Ovary (tissue), 7 donors: ENCODE measurements at regions not wholly inside any gene's neighbourhood (a gene's known extent, or its start where the extent isn't known, plus 50 kb on each side); places are given as distances from the start of the nearest gene placed in this dataset.
A peak's percentile ranks its signal among the peaks of the same experiment; 100 is the strongest.

Experiments
- DNase-seq, 5 donors: peaks; one replicate each; pipeline ENCODE4 v3.0.0-alpha.2; 2019 to 2020
- H3K27ac ChIP-seq, 2 donors: fragments of 200-600 bp; one replicate each; pipeline versions ENCODE4 v1.5.1 to v1.8.0; 2019 to 2022
- H3K27me3 ChIP-seq: fragments of 200-600 bp; one replicate; pipeline ENCODE4 v1.8.0; 2022
- H3K36me3 ChIP-seq: fragments of 200-600 bp; sonication (generic); one replicate; pipeline ENCODE4 v1.5.1; 2019
- H3K4me1 ChIP-seq: one replicate; pipeline ENCODE4 v1.8.1; 2013; ENCODE audit warnings: mild to moderate bottlenecking, moderate library complexity; ENCODE audit not compliant: insufficient read depth
- H3K4me3 ChIP-seq: fragments of 200-600 bp; sonication (generic); one replicate; pipeline ENCODE4 v1.5.1; 2017
- H3K9me3 ChIP-seq, 2 donors: fragments of 200-600 bp in 1 of 2; sonication (generic) in 1 of 2; one replicate each; pipeline versions ENCODE4 v1.5.1 to v1.8.1; 2013 to 2019; ENCODE audit warnings: mild to moderate bottlenecking in 1 of 2, moderate library complexity in 1 of 2
- EP300 ChIP-seq: sonication (generic); formaldehyde crosslinking; IDR thresholded peaks from one replicate; pipeline ENCODE4 v1.6.1; 2017; ENCODE audit warnings: antibody characterized with exemption
- POLR2A ChIP-seq: fragments of 450-650 bp; IDR thresholded peaks from one replicate; pipeline ENCODE4 v1.6.1; 2017; ENCODE audit warnings: antibody characterized with exemption, mild to moderate bottlenecking, moderate library complexity
- WGBS, 3 donors: extraction: QIAGEN DNeasy Blood & Tissue Kit in 1 of 3; methylation state at CpG; one replicate each; pipeline versions ENCODE4 v1.1.5 to v1.1.7; 2013 to 2017; 5-methylcytosine and 5-hydroxymethylcytosine counted together
- intact Hi-C, 4 donors: fragments of 100-400 bp; cut with DNase I; formaldehyde crosslinking; loops; one replicate each; pipeline versions ENCODE4 v1.11.0 to v1.15.1; 2022 to 2023
- TF ChIP-seq, protein P1 (sequence below), 3 donors: fragments of 450-650 bp in 2 of 3; fragments of 200-600 bp in 1 of 3; IDR thresholded peaks; one replicate each; pipeline versions ENCODE4 v1.5.1 to v1.8.0; 2016 to 2022; ENCODE audit warnings: antibody characterized with exemption in 3 of 3, mild to moderate bottlenecking in 1 of 3
- donor health status: DM: no; HTN: no; CAD: no; lungs with moderate emphysema.
- donor health status: DM: no; HTN: no; CAD: no.
- donor health status: Bipolar disorder and iron deficiency.
- donor health status: DM: no; HTN: no; CAD: no.
- donor health status: DM: yes; HTN: yes; CAD: no.

DNA sequence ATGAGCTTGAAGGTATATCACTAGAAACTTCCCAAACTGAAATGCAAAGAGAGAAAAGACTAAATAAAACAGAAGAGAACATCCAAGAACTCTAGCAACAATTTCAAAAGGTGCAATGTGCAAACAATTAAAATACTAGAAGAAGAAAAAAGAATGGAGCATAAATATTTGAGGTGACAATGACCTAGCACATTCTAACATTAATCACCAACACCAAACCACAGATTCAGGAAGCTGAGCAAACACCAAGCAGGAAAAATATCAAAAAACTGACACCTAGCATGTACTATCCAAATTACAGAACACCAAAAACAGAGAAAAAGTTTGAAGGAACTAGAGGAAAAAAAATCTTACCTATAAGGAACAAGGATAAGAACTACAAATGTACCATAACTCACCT is 460.8 kb downstream of the IRS1 start:
- TF ChIP-seq EP300 (no peak), POLR2A (no peak)
- TF ChIP-seq, protein P1, sequence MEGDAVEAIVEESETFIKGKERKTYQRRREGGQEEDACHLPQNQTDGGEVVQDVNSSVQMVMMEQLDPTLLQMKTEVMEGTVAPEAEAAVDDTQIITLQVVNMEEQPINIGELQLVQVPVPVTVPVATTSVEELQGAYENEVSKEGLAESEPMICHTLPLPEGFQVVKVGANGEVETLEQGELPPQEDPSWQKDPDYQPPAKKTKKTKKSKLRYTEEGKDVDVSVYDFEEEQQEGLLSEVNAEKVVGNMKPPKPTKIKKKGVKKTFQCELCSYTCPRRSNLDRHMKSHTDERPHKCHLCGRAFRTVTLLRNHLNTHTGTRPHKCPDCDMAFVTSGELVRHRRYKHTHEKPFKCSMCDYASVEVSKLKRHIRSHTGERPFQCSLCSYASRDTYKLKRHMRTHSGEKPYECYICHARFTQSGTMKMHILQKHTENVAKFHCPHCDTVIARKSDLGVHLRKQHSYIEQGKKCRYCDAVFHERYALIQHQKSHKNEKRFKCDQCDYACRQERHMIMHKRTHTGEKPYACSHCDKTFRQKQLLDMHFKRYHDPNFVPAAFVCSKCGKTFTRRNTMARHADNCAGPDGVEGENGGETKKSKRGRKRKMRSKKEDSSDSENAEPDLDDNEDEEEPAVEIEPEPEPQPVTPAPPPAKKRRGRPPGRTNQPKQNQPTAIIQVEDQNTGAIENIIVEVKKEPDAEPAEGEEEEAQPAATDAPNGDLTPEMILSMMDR (IDR thresholded peaks at IDR 0.05), result no peak
- H3K9me3 ChIP-seq, result no peaks in the 10 kb centered on the region
- no peak overlapping the region for H3K4me3 ChIP-seq
- no peaks in the 10 kb centered on the region for H3K27me3 ChIP-seq
- intact Hi-C loops, result no loop called here
- peak overlapping the region in 1 of 2 donors; percentile 22 for H3K27ac ChIP-seq
- peaks cover 2% of the 10 kb centered on the region for H3K4me1 ChIP-seq
- no peaks in the 10 kb centered on the region for H3K36me3 ChIP-seq
- no peak for DNase-seq

DNA sequence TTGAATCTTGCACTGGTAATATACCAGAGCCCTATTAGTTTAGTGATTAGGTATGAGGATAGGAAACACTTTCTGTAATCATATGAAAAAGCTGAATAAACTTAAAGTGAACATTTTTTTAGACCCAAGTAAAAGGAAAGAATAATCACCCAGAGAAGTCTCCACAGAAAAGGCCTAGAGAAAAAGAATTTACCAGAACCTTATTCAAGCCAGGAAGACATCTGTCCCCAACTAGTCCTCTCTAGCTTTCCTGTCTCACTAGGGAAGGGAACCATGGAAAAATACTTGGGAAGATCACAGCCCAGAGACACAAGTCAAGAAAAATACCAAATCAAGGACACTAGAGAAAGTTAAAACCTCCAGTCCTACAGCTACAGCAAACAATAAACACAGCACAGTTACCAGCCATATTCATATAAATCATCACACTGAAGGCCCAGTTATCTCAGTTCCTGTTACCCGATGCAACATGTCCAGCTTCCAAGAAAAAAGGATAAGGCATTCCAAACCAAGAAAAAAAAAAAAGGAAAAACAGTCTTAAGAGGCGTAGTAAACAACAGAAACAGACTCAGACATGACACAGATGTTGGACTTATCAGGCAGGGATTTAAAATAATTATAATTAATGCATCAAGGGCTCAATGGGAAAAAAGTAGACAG is 461.5 kb downstream of the IRS1 start:
- H3K27me3 ChIP-seq, result no peaks in the 10 kb centered on the region
- no peak overlapping the region for H3K4me3 ChIP-seq
- H3K4me1 ChIP-seq, result peaks cover 2% of the 10 kb centered on the region
- TF ChIP-seq EP300 (no peak), POLR2A (no peak)
- TF ChIP-seq, protein P1 (IDR thresholded peaks at IDR 0.05), result no peak
- intact Hi-C loops, result no loop called here
- H3K9me3 ChIP-seq, result no peaks in the 10 kb centered on the region
- no peak for DNase-seq
- WGBS, 3 donors, result 7 to 9% (median 7%) methylated on average over 2 of the region's 2 CpGs
- H3K36me3 ChIP-seq, result no peaks in the 10 kb centered on the region
- peak overlapping the region in 1 of 2 donors; percentile 42 for H3K27ac ChIP-seq

DNA sequence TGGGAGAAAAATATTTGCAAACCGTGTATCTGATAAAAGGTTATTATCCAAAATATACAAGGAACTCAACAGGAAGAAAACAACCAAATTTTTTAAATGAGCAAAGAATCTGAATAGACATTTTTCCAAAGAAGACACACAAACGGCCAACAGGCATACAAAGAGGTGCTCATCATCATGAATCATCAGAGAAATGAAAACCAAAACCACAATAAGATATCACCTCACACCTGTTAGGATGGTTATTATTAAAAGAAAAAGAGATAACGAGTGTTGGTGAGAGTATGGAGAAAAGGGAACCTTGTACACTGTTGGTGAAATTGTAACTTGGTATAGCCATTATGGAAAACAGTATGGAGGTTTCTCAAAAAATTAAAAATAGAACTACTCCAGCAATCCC is 463.3 kb downstream of the IRS1 start:
- Histone ChIP-seq H3K4me1 (peaks cover 2% of the 10 kb centered on the region), H3K9me3 (no peaks in the 10 kb centered on the region), H3K36me3 (no peaks in the 10 kb centered on the region), H3K27ac (no peak overlapping the region), H3K4me3 (no peak overlapping the region), H3K27me3 (no peaks in the 10 kb centered on the region)
- intact Hi-C loops, result no loop called here
- no peak for DNase-seq
- WGBS, 3 donors, result 78 to 83% (median 78%) methylated on average over 3 of the region's 3 CpGs
- TF ChIP-seq EP300 (no peak), POLR2A (no peak)
- TF ChIP-seq, protein P1 (IDR thresholded peaks at IDR 0.05), result no peak

DNA sequence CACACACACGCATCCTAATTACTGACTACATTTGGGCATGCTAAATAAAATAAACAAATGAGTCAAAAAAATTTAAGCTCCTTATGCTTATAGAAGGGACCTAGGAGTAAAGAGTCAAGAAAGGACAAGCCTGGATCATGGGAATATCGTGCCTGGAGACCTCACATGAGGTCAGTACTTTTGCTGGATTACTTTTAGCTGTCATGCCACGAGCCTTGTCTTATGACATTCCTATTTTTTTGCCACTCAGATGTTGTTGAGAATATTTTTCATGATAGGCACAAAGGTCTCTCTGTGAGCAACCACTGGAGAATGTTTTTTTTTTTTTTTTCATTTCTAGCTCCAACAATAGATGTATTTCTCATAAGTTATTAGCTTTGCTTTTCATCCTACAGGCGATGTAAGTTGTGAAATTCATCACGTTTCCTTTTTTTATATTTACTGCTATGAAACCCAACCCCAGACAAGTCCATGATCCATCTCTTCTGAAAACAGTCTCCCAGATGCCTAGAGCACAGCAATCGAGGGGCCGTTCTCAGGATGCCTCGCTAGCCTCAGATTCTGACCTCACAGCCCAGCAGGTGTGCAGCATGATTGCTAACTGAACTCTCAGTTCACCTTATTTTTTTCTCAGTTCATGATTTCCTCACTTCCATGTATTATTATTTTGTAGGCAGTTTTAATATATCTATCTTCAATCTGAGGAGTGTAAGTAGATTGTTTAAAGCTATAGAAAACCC is 464.5 kb downstream of the IRS1 start:
- H3K36me3 ChIP-seq, result no peaks in the 10 kb centered on the region
- H3K9me3 ChIP-seq, result no peaks in the 10 kb centered on the region
- WGBS, 3 donors, result 89 to 90% (median 90%) methylated on average over 8 of the region's 8 CpGs
- no peaks in the 10 kb centered on the region for H3K27me3 ChIP-seq
- intact Hi-C loops, result no loop called here
- TF ChIP-seq, protein P1 (IDR thresholded peaks at IDR 0.05), result no peak
- TF ChIP-seq POLR2A (no peak), EP300 (no peak)
- H3K27ac ChIP-seq, result no peak overlapping the region
- peaks cover 2% of the 10 kb centered on the region for H3K4me1 ChIP-seq
- H3K4me3 ChIP-seq, result no peak overlapping the region
- DNase-seq, result no peak
